Right cardiac atrium (tissue), 5 donors: ENCODE measurements at regions not wholly inside any gene's neighbourhood (a gene's known extent, or its start where the extent isn't known, plus 50 kb on each side); places are given as distances from the start of the nearest gene placed in this dataset.

Experiments used
- ATAC-seq, 2 donors: fragments of 200-7000 bp; cut with Tn5 transposase; one replicate each; pipeline versions ENCODE4 v1.8.0 to v1.9.1; 2020; ENCODE audit warnings: moderate library complexity in 2 of 2, mild to moderate bottlenecking in 1 of 2
- DNase-seq, 3 donors: peaks; one replicate each; pipeline ENCODE4 v3.0.0-alpha.2; 2020
- H3K27ac ChIP-seq: one replicate; pipeline ENCODE4 v1.5.1; 2013; ENCODE audit warnings: mild to moderate bottlenecking, low read length, control low read depth, moderate library complexity
- H3K27me3 ChIP-seq: one replicate; pipeline ENCODE4 v1.6.1; 2013; ENCODE audit not compliant: control insufficient read depth, insufficient read depth
- H3K4me1 ChIP-seq: one replicate; pipeline ENCODE4 v1.6.1; 2013; ENCODE audit warnings: low read length; ENCODE audit not compliant: control insufficient read depth, insufficient read depth
- H3K4me3 ChIP-seq: one replicate; pipeline ENCODE4 v1.5.1; 2013; ENCODE audit warnings: low read length, control low read depth
- H3K9me3 ChIP-seq: one replicate; pipeline ENCODE4 v1.6.1; 2013; ENCODE audit warnings: low read length; ENCODE audit not compliant: control insufficient read depth
- WGBS: extraction: QIAGEN DNeasy Blood & Tissue Kit; methylation state at CpG from one replicate; pipeline ENCODE4 v1.1.7; 2013; 5-methylcytosine and 5-hydroxymethylcytosine counted together
- intact Hi-C, 4 donors: fragments of 100-400 bp; cut with DNase I; formaldehyde crosslinking; loops; one replicate each; pipeline versions ENCODE4 v1.11.0 to v1.14.0; 2022 to 2023
- donor health status: healthy with polysubstance abuse.
- donor health status: DM: no; HTN: yes; CAD: no.
- donor health status: DM: no; HTN: no; CAD: no.
- donor health status: DM: no; HTN: yes; CAD: no; lungs with severe emphysema.
- donor health status: DM: yes; HTN: yes; CAD: no.

DNA sequence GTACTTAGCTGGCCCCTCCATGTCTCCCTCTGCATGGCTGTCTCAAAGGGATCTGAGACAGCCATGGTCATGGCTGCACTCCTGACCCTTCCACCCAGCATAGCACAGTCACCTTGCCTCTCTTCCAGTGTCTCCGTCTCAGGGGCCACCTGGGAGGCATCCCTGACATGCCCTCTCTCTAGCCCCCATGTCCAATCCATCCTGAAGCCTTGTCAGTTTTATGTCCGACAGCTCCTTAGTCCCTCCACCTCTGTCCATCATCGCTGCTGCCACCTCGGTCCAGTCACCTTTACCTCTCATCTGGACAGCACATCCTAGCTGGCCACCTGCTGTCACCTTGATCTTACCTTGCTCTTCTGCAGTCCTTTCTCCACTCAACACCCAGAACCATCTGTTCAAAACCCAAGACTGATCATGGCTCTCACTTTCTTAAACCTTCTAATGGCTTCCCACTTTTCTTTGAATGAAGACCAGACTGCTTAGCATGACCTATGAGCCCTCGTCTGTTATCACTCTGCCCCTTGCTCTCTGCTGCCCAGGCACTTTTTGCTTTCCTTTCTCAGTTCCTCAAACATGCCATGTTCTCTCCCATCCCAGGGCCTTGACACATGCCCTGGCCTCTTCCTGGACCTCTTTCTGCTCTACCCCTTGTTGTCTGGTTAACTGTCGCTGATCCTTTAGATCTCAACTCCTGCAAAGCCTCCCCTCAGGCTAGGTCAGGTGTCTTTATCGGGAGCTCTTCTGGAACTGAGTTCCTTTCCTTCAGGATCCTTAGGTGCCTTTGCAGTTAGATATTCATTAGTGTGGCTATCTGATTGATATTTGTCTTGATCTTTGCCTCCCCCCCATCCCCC, 181.8 kb upstream of the PITX1 start:
- H3K4me3 ChIP-seq = no peak overlapping the region
- H3K4me1 ChIP-seq = no peaks in the 10 kb centered on the region
- ATAC-seq (no peak), DNase-seq (no peak)
- H3K9me3 ChIP-seq = no peaks in the 10 kb centered on the region
- intact Hi-C loops = no loop called here
- no peak overlapping the region for H3K27ac ChIP-seq
- no peaks in the 10 kb centered on the region for H3K27me3 ChIP-seq
- WGBS = 78% methylated on average over 7 of the region's 7 CpGs

DNA sequence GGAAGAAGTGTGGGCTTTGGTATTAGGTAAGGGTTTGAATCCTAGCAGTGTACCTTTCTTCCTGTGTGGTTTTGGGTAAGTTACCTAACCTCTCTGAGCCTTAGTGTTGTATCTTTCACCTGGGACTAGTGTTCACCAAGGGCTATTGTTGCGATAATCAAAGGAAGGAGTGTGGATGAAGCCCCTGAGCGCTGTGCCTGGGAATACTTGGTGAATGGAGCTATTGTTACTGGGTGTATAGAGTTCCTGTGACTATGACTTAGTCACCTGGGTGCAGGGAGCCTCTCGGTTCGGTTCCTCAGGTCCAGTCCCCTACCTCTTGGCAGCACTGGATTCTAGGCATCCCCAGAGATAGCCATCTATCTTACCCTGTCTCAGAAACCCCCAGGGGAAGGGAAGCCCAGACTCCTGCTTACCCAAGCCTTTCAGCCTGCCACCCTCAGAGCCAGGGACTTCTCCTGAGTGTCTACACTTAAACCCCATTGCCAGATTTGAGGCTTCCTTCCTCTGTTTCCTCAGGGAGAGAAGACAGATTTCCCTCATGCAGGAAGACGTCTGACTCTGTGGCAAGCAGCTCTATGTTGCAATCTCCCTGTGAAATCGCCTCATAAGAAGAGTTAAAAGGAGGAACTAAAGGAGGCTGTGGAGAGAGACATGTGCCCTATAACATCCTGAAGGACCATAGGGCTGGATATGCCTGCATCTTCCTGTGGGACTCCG, 181.0 kb upstream of the PITX1 start:
- Histone ChIP-seq H3K4me3 (no peak overlapping the region), H3K4me1 (no peaks in the 10 kb centered on the region), H3K9me3 (no peaks in the 10 kb centered on the region), H3K27ac (no peak overlapping the region), H3K27me3 (no peaks in the 10 kb centered on the region)
- peak in 1 of 2 donors; percentile 29 for ATAC-seq
- no peak for DNase-seq
- WGBS = 64% methylated on average over 7 of the region's 7 CpGs
- intact Hi-C loops = no loop called here

DNA sequence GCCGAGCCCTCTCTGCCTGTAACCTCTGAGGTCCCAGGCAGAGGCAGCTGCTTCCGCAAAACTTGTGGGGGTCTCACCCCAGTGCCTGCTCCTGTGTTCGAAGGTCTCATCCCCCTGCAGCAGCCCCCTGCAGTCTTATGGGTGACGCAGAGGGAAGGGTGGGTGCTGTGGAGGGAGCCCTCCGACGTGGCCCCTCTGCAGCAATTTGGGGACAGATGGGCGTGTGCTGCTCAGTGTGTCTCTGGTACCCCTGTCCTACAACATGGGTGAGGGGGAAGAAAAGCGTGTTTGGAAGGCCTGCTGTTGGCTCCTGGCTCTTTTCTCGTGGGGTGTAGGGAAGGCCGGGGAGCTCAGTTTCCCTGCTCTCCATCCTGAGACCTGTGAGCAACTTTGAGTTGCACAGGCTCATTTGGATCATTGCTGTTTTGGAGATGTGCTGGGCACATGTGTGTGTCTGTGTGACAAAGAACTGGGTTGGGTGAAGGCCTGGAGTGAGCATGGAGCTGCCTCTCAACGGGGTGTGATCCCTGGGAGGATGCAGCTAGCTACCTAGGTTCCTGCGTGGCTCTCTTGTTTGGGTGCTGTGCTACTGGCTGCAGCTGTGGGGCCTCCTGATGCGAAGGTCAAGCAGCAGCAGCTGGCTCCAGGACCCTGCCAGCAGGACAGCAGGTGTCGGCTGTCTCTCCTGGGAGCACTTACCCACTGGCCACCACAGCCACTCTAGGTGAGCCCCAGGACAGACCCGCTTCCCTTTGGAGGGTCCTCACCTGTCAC, 179.6 kb upstream of the PITX1 start:
- no peak for ATAC-seq
- Histone ChIP-seq H3K27ac (no peak overlapping the region), H3K27me3 (no peaks in the 10 kb centered on the region), H3K4me1 (no peaks in the 10 kb centered on the region), H3K9me3 (no peaks in the 10 kb centered on the region), H3K4me3 (no peak overlapping the region)
- WGBS = 83% methylated on average over 15 of the region's 15 CpGs
- no peak for DNase-seq
- intact Hi-C loops = no loop called here

DNA sequence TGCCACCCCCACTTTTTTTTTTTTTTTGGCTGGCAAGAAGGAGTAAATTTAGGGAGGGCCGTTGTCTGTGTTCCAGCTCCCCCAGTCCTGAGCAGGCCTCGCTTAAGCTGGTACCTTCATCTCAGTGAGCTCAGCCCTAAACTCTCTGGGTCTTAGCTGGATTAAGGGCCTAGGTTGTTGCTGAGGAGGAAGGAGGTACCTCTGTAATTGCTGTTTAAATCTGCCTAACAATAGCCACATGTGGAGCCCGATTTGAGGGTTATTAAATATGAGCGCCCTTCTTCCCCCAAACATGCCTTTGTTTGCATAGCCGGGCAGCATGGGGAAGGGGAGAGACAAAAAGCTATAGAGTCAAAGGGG, 179.0 kb upstream of the PITX1 start:
- Histone ChIP-seq H3K27ac (no peak overlapping the region), H3K4me1 (no peaks in the 10 kb centered on the region), H3K27me3 (no peaks in the 10 kb centered on the region), H3K4me3 (no peak overlapping the region), H3K9me3 (no peaks in the 10 kb centered on the region)
- no peak for ATAC-seq
- no peak for DNase-seq
- intact Hi-C loops = no loop called here
- 81% methylated on average over 5 of the region's 5 CpGs for WGBS

DNA sequence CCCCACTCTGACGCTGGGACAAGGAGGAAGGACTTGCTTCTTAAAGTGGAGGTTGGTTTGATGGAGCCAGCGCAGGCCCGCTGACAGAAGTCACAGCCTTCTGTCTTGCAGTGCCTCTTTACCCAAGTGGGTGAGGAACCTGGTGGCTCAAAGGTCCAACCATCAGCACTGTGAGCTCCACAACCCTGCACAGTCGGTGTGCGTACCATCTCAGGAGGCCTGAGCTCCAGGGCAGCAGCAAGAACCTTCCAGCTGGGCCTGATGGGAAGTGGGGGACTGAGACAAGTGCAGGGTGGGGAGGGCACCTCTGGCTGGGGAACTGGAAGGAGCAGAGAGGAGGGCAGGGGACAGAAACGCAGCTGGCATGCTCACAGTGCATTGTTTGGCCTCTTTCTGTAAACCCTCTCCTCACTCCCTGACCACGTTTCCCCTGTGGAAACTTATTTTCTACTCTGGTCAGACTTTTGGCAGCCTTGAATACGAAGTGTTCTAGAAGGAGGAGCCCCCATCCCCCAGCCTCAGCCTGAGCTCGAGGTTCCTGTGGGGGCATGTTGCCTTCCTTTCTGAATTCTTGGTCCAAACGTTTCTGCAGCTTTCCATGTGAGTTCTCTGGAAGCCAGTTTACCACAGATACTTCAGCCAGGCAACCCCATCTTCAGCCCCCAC, 178.5 kb upstream of the PITX1 start:
- Histone ChIP-seq H3K4me1 (no peaks in the 10 kb centered on the region), H3K4me3 (no peak overlapping the region), H3K9me3 (no peaks in the 10 kb centered on the region), H3K27me3 (no peaks in the 10 kb centered on the region), H3K27ac (no peak overlapping the region)
- intact Hi-C loops = no loop called here
- ATAC-seq (no peak), DNase-seq (no peak)
- WGBS = 65% methylated on average over 10 of the region's 10 CpGs

DNA sequence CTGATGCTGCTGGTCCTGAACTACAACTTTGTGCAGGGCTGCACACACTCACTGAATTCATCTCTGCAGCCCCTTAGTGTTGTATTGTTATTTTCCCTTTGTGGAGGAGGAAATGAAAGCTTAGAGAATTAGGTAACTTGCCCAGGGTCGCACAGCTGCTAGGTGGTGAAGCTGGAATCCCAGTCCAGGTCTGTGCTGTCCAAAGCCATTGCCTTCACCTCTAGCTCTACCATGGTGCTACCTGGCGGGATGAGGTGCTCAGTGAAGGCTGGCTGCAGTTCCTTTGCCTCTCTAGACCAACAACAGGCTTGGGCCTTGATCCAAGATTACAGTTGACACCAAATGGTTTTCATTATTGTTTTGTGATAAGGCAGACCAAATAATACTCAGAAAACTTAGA, 177.8 kb upstream of the PITX1 start:
- H3K9me3 ChIP-seq = no peaks in the 10 kb centered on the region
- DNase-seq (no peak), ATAC-seq (no peak)
- intact Hi-C loops = no loop called here
- no peaks in the 10 kb centered on the region for H3K27me3 ChIP-seq
- no peak overlapping the region for H3K4me3 ChIP-seq
- no peaks in the 10 kb centered on the region for H3K4me1 ChIP-seq
- H3K27ac ChIP-seq = no peak overlapping the region
- 70% methylated on average over 2 of the region's 2 CpGs for WGBS

DNA sequence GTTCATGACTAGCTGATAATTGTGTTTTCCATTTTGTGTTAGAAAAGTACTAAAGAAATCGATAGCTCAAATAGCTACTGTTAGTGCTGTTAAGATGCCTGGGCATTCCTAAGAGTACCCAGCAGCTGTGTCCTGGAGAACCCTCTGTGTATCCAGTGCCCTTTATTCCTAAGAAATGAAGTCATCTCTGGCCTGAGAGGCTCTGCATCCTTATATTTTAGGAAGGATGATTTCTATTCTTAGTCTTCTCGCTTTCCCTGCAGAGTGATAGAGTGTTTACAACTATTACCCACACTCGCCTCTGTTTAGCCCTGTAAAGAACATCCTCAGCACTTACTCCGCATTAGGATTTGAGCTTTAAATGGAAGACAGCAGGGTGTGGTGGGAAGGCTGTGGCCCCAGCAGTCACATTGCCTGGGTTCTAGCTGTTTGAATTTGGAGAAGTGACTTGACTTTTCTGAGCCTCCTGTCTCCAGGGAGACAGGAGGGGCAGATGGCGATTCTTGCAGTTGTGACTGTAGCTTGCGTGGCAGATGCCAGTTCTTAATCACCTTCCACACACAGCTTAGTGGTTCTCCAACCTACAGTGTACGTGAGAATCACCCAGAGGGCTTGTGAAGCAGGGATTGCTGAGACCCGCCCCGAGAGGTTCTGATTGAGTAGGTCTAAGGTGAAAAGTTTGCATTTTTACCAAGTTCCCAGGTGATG, 177.2 kb upstream of the PITX1 start:
- H3K9me3 ChIP-seq = no peaks in the 10 kb centered on the region
- no peak overlapping the region for H3K27ac ChIP-seq
- no peak overlapping the region for H3K4me3 ChIP-seq
- DNase-seq (no peak), ATAC-seq (no peak)
- intact Hi-C loops = no loop called here
- 79% methylated on average over 9 of the region's 9 CpGs for WGBS
- no peaks in the 10 kb centered on the region for H3K4me1 ChIP-seq
- H3K27me3 ChIP-seq = no peaks in the 10 kb centered on the region

DNA sequence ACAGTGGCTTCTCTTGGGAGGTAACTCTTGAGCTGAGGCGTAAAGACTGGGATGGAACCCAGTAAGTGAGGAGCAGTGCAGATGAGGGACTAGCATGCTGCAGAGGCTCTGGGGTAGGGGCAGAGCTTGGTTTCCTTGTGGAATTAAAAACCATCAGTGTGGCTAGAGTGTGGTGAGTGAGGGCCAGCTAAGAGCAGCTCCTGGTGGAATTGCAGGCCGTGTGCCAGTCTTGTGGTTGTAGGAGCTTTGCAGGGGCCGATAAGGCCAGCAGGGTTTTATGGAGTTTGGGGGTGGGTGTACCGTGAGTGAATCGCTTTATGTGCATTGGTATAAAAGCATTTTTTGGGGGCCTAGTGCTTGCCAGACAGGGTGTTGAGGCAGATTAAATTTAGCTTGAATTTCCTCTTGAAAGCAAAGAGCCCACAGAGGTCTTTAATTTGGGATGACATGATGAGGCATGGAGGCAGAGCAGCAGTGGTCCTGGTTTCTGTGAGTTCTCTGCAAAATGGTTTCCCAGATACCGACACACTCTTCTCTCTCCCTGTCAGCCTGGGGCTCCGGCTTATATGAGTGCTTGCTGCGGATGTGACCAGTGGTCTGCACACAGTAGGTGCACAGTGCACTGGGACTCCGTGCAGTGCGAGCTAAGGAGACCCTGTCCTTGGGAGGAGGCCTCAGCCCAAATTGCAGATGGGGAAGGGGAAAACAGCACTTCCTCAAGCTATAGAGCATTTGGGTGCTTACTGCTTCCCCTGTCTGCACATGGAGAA, 176.4 kb upstream of the PITX1 start:
- intact Hi-C loops = no loop called here
- ATAC-seq = no peak
- Histone ChIP-seq H3K27me3 (no peaks in the 10 kb centered on the region), H3K27ac (no peak overlapping the region), H3K4me3 (no peak overlapping the region), H3K4me1 (no peaks in the 10 kb centered on the region), H3K9me3 (no peaks in the 10 kb centered on the region)
- no peak for DNase-seq
- WGBS = 90% methylated on average over 10 of the region's 10 CpGs

DNA sequence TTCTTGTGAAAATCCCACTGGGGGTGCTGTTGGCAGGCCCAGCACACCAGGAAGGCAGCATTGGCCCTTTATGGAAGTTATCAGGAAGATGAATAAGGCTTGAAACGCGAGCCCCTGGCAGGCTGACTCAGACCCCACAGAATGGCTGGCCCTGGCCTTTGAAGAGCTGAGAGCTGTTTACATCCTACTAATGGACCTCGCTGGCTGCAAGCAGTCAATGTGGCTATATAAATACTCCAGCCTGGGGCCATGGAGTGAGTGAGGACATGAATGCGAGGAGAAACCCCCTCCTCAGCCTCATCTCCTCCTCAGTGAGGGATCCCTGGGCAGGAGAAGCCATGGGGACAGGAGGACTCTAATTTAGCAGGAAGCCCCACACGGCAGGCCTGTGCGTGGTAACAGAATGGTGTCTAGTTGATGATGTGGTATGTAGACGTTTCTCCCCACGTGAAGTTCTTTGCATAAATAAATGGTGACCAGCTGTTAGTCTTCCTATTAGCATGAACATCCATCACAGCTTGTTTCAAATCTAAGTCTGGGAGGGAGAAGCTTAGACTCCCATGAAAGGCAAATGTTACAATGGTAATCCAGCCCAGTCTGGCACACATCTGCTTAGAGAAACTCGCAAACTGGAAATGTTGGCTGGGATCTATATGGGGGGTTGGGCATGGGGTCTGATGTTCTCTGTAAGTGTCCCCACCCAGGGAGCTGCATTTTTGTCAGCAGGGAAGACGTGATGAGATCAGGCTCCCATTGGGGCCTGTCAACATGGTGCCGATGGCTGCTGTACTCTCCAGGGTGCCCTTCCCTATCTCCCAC, 175.1 kb upstream of the PITX1 start:
- no peaks in the 10 kb centered on the region for H3K9me3 ChIP-seq
- intact Hi-C loops = no loop called here
- ATAC-seq = peak; percentile 53 to 55
- peak in 2 of 3 donors; percentile 35 to 62 for DNase-seq
- H3K27me3 ChIP-seq = no peaks in the 10 kb centered on the region
- WGBS = 64% methylated on average over 11 of the region's 11 CpGs
- H3K27ac ChIP-seq = no peak overlapping the region
- H3K4me1 ChIP-seq = no peaks in the 10 kb centered on the region
- no peak overlapping the region for H3K4me3 ChIP-seq
